HS-27A (cell line): ENCODE measurements at regions not wholly inside any gene's neighbourhood (a gene's known extent, or its start where the extent isn't known, plus 50 kb on each side); places are given as distances from the start of the nearest gene placed in this dataset.
"Not testable (repeated sequence)": the region's sequence is repeated elsewhere in the genome, so short reads cannot be mapped to it uniquely, and the experiment has no call there.

Source experiments
- DNase-seq: peaks from one replicate; pipeline ENCODE4 v3.0.0-alpha.2; 2012; ENCODE audit warnings: low read depth, missing footprints

- no peak for DNase-seq
Observed at GRCh38 chr5:1731091-1731639, 68.5 kb downstream of the MRPL36 start.

- no peak for DNase-seq
Observed at GRCh38 chr5:1730487-1730847, 69.2 kb downstream of the MRPL36 start.

GRCh38 chr5:1729641-1730486 lies 69.8 kb downstream of the MRPL36 start:
- DNase-seq = no peak

GRCh38 chr5:1728846-1729245 lies 70.8 kb downstream of the MRPL36 start:
- no peak for DNase-seq

GRCh38 chr5:1727571-1727970 lies 72.1 kb downstream of the MRPL36 start:
- DNase-seq = no peak

GRCh38 chr5:1726956-1727355 lies 72.7 kb downstream of the MRPL36 start:
- no peak for DNase-seq

GRCh38 chr5:1726469-1726865 lies 73.2 kb downstream of the MRPL36 start:
- no peak for DNase-seq

GRCh38 chr5:1725641-1726468 lies 73.8 kb downstream of the MRPL36 start:
- no peak for DNase-seq

- DNase-seq = no peak
Observed at GRCh38 chr5:1724822-1725602, 74.6 kb downstream of the MRPL36 start.

GRCh38 chr5:1723957-1724821 lies 75.4 kb downstream of the MRPL36 start:
- no peak for DNase-seq

GRCh38 chr5:1723476-1723875 lies 76.2 kb downstream of the MRPL36 start:
- DNase-seq = no peak

- no peak for DNase-seq
Observed at GRCh38 chr5:1722877-1723276, 76.8 kb downstream of the MRPL36 start.

GRCh38 chr5:1720396-1721110 lies 79.1 kb downstream of the MRPL36 start:
- DNase-seq = no peak

- no peak for DNase-seq
Observed at GRCh38 chr5:1719860-1720259, 79.8 kb downstream of the MRPL36 start.

- no peak for DNase-seq
Observed at GRCh38 chr5:1718669-1719068, 81.0 kb downstream of the MRPL36 start.

- not testable (repeated sequence) for DNase-seq
Observed at GRCh38 chr5:1710091-1710490, 89.5 kb downstream of the MRPL36 start.

GRCh38 chr5:1709171-1709803 lies 90.3 kb downstream of the MRPL36 start:
- DNase-seq = no peak

GRCh38 chr5:1708592-1709141 lies 91.0 kb downstream of the MRPL36 start:
- DNase-seq = no peak

- no peak for DNase-seq
Observed at GRCh38 chr5:1707467-1707866, 92.2 kb downstream of the MRPL36 start.

- DNase-seq = no peak
Observed at GRCh38 chr5:1706428-1706827, 93.2 kb downstream of the MRPL36 start.
